GM18519 (cell line): ENCODE measurements at regions not wholly inside any gene's neighbourhood (a gene's known extent, or its start where the extent isn't known, plus 50 kb on each side); places are given as distances from the start of the nearest gene placed in this dataset.

Experiments
- ATAC-seq: cut with Tn5 transposase; IDR thresholded peaks from one replicate; pipeline ENCODE4 v1.9.1; 2021; ENCODE audit warnings: mild to moderate bottlenecking, moderate library complexity; ENCODE audit not compliant: unreplicated experiment, low FRiP score

DNA sequence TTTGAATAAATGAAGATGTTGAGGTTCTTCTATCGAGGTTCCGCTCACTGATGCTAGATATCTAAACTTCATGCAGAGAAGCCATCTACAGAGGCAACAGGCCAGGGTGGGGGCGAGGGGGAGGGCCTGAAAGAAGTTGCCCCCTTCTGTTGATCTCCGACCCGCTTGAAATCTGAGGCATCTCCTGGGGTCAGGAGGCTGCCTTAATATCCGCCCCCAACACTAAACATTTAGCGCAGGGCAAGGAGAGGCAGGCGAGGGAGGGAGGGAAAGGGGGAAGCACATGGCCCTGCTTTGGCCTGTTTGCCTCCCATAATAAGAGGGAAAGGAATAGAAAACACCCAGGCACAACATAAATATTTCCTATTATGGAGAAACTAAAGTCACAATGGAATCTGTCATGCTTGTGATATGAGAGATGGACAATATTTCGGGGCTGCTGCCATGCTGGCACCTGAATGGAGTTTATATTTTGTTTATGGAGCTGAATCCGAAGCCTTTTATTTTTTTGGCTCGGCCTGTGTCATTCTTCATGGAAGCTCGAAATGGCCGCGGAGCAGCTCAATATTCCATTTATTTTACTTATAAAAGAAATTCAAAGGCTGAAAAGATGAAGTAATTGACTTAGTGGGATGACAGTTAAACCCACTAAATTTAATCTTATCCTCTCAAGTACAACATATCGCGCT lies 221.1 kb downstream of the INSIG2 start:
- ATAC-seq, result no peak

- no peak for ATAC-seq
Observed at GRCh38 chr2:118307864-118308263, 219.6 kb downstream of the INSIG2 start.

- no peak for ATAC-seq
Observed at GRCh38 chr2:118301248-118301647, 213.0 kb downstream of the INSIG2 start.

DNA sequence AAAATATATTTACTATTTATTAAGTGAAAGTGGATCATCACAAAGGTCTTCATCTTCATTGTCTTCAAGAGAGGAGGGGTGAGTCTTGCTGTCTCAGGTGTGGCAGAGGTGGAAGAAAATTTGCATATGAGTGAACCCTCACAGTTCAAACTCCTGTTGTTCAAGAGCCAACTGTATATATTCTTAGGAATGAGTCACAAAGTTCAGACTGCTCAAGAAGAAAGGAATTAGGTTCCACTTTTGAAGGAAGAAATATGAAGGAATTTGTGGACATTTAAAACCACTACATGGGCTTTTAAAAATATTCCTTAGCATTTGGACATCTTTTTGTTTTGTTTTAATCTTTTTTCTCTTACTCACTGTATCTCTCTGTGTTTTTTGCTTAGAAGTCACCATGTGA lies 212.6 kb downstream of the INSIG2 start:
- no peak for ATAC-seq

DNA sequence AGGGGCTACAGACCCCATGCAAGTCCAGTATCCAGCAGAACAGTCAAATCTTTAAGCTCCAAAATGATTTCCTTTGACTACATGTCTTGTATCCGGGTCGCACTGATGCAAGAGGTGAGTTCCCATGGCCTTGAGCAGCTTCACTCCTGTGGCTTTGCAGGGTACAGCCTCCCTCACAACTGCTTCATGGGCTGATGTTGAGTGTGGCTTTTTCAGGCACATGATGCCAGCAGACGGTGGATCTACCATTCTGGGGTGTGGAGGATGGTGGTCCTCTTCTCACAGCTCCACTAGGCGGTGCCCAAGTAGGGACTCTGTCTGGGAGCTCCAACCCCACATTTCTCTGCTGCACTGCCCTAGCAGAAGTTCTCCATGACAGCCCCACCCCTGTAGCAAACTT lies 208.4 kb downstream of the INSIG2 start:
- no peak for ATAC-seq

- no peak for ATAC-seq
Observed at GRCh38 chr2:118295592-118296390, 207.5 kb downstream of the INSIG2 start.

GRCh38 chr2:118294063-118294462 lies 205.8 kb downstream of the INSIG2 start:
- ATAC-seq, result no peak

DNA sequence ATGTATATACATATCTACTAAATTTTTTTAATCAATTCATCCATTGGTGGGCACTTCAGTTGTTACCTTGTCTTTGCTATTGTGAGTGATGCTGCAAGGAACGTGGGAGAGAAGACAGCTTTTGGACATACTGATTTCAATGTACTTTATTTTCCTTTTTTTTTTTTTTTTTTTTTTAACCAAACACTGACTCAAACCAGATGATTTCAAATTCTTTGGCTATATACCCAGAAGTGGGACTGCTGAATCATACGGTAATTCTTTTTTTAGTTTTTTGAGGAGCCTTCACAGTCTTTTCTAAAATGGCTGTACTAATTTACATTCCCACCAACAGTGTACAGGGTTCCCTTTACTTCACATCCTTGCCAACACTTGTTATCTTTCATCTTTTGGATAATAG lies 204.7 kb downstream of the INSIG2 start:
- no peak for ATAC-seq

GRCh38 chr2:118291251-118291880 lies 203.1 kb downstream of the INSIG2 start:
- ATAC-seq, result no peak

DNA sequence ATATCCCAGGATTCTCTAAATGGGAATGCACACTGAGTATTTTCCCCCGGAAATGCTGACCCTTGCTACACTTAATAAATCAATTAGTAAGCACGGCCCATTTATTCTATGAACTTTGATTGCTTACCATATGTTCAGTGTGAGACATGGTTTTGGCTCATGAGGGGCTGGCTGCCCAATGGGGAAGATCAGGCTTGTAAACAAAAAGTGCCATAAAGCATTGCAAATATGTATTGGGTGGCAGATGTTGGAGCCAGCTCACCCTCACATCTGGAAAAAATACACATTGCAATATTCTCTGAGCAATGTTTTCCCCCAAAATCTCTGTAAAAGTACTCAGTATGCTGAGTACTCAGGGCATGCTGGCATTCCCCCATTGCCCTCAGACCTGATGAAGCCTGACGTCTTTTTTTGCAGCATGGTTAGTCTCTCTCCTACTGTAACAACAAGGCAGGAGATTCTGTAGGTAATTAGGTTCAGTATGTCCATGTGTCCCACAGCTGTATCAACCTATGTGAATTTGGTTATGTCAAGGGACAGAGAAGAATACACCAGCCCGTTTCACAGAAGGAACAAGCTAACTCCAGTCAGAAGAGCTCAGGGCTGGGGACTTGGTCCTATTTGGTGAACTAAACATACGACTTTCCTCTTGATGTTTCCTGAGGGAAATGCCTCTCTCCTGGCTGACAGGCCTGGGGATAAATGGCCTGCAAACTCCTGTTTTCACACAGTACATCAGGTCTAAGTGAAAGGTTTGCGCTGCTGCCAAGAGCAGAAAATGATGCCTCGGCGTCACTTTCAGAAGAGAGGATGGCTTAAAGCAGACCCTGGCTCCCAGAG lies 202.4 kb downstream of the INSIG2 start:
- no peak for ATAC-seq

GRCh38 chr2:118279005-118279404 lies 190.7 kb downstream of the INSIG2 start:
- no peak for ATAC-seq

DNA sequence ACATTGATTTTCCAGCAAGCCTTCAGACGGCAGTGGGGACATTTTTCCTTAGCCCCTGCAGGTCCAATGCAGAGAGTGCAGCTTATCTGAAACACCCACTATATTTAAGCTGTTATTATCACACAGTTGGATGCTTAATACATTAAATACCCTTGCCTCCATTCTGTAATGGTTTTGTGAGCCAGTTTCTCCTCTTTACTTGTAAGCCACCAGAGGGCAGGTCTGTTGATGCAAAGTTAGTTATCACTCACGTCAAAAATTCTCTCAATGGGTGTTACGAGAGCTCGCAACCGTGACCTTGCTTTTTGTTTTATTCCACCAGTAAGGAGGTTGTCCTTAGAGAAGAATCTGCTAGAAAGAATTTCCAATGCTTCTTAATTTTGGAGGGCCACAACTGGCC lies 189.8 kb downstream of the INSIG2 start:
- no peak for ATAC-seq

- no peak for ATAC-seq
Observed at GRCh38 chr2:118274841-118275510, 186.7 kb downstream of the INSIG2 start.

DNA sequence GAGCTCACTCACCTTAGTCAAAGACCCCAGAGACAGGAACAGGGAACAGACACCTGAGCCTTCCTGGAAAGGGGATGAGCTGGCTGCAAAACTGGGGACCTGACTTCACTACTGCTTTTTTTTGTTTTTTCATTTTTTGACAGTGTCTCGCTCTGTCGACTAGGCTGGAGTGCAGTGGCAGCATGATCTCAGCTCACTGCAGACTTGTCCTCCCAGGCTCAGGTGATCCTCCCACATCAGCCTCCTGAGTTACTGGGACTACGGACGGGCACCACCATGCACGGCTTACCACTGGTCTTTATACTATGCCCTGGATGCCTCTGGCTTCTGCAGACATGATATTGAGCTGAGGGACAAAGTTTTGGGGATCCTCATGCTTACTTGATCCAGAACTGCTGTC lies 184.1 kb downstream of the INSIG2 start:
- no peak for ATAC-seq

DNA sequence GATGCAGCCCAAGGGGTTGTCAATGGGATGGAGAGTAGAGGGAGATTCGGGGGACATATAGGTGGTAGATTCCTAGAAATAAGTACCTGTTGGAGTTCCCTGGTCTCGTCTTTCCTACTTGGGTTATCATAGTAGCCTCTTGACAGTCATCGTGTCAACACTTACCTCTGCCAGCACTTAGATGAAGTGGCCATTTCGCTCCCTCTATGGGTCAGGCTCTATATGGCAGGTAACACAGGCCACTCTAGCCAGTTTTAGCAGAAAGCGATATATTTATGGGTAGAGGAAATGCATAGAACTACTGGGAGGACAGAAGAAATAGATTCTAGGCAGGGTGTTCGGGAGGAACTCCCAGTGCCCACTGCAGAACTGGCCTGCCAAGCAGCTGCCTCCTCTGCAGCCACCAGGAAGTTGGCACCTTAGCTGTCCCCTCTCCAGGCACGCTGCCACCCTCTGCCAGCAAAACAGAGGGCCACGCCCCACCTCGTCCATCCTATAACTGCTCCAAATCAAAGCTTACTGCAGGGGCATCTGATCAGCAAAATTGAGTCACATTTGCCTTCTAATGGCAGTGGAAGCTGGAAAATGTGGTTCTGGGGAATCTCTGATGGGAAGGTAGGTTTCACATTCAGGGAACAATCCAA lies 181.3 kb downstream of the INSIG2 start:
- no peak for ATAC-seq

DNA sequence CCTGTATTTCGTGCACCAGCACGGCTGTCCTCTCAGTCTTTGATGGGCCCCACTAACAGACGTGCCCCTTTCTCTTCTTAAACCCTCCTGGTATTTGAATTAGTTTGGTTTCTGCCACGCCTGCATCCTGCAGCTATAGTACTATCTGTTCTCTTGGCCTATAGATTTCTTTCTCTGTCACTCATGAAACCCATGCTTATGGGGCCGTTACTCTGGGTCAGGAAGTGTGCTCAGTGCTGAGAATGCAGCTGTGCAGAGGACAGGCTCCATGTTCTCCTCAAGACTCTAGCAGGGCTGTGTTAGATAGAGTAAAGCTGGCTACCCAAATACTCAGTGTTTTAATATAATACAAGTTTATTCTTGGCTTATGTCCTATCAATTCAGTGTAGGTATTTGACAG lies 180.0 kb downstream of the INSIG2 start:
- no peak for ATAC-seq

GRCh38 chr2:118265873-118266455 lies 177.7 kb downstream of the INSIG2 start:
- ATAC-seq, result no peak

GRCh38 chr2:118264232-118264990 lies 176.1 kb downstream of the INSIG2 start:
- no peak for ATAC-seq

DNA sequence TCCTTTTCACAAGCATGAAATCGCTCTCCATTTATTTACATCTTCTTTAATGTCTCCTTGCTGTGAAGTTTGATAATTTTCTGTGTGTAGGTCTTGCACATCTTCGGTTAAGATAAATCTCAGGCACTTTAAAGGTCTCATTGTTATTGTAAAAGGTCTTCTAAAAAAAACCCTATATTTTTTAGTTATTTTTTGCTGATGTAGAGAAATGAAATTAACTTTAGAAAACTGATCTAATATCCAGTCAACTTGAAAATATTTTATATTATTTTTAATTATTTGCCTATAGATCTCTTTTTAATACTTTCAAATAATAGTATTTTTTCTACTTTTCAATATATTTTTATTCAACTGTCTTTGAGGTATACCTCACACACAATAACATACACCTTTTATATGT lies 169.4 kb downstream of the INSIG2 start:
- no peak for ATAC-seq
